Activated CD8-positive, alpha-beta memory T cell treated with anti-CD3 and anti-CD28 coated beads for 1 hour (primary cell): ENCODE measurements at regions not wholly inside any gene's neighbourhood (a gene's known extent, or its start where the extent isn't known, plus 50 kb on each side); places are given as distances from the start of the nearest gene placed in this dataset.
A peak's percentile ranks its signal among the peaks of the same experiment; 100 is the strongest.

Experiments
- DNase-seq, 2 donors: peaks; one replicate each; pipeline ENCODE4 v3.0.0-alpha.2; 2020; ENCODE audit warnings: low read depth in 1 of 2; ENCODE audit errors: extremely low read depth in 1 of 2

DNA sequence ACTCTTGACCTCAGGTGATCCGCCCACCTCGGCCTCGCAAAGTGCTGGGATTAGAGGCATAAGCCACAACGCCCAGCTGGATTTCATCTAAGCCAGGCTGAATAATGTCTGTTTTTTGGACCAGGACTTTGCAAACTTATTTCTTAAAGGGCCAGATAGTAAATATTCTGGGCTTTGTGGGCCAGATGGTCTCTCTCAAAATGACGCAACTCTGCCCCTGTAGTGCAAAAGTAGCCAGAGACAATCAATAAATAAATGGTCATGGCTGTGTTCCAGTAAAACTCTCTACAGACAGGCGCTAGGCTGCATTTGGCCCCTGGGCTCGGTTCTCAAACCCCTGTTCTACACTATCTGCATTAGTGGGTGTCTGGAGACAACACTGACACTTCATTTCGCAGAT, 121.9 kb upstream of the CDH13 start:
- no peak for DNase-seq

GRCh38 chr16:82499302-82499701, 127.5 kb upstream of the CDH13 start:
- no peak for DNase-seq

GRCh38 chr16:82497139-82497538, 129.6 kb upstream of the CDH13 start:
- no peak for DNase-seq

DNA sequence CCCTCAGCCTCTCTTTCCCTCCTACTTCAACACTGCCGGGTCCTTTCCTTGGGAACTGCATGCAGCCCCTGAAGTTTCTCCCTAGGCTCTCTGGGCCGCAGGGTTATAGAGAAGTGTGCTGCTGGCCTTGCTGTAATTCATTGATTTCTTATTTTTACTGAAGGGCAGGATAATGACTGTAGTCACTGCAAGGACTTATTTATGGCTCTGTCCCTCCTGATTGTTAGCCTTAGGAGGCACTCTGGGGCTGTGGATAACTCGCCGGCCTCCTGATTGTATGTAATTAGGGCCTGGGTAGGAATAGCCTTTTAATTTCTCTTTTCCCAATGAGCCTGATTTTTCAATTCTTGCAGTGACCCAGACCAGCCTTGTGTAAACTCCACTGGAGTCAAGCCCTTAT, 138.3 kb upstream of the CDH13 start:
- no peak for DNase-seq

GRCh38 chr16:82481455-82481854, 145.3 kb upstream of the CDH13 start:
- DNase-seq = no peak

GRCh38 chr16:82476786-82477185, 150.0 kb upstream of the CDH13 start:
- no peak for DNase-seq

DNA sequence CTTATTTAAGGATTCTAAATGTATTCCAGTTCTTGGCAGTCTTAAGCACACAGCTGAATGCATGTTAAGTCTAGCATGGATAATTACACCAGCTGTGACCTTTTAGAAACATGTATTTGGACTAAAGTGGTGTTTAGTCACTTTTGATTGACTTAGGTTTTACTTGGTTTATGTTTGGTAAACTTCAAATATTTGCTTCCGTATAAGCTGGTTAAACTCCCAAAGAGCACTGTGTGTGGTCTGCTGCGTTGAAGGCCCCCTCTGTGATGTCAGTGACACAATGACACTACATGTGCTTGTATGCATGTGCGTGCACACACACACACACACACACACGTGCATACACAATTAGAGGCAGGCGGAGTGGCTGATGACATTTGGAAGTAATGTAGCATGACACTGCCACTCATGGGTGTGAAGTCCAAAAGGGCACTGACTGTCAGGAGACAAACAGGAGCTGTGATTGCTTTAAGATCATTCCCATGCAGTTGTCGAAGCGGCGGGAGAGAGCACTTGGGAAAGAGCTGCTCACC, 156.1 kb upstream of the CDH13 start:
- no peak for DNase-seq

DNA sequence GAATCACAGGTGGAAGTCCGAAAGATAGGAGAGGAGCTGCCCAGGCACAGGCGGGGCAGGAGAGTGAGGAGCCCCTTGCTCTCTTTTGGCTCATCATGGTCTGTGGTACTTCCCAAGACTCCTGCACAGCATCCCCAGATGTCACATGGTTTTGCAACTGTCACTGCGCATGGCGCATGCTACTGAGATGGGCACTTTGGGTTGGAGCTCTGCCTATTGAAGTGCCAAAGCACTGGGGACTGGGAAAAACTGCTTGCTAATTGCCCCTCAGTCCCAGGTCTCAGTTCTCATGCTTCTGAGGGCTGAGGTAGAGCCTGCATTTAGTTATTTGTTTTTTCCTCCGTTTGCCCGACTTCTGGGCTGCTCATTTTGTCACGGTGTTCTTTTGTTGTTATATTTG, 156.8 kb upstream of the CDH13 start:
- no peak for DNase-seq

GRCh38 chr16:82464187-82464586, 162.6 kb upstream of the CDH13 start:
- DNase-seq = no peak

GRCh38 chr16:82460766-82461165, 166.0 kb upstream of the CDH13 start:
- DNase-seq = no peak

DNA sequence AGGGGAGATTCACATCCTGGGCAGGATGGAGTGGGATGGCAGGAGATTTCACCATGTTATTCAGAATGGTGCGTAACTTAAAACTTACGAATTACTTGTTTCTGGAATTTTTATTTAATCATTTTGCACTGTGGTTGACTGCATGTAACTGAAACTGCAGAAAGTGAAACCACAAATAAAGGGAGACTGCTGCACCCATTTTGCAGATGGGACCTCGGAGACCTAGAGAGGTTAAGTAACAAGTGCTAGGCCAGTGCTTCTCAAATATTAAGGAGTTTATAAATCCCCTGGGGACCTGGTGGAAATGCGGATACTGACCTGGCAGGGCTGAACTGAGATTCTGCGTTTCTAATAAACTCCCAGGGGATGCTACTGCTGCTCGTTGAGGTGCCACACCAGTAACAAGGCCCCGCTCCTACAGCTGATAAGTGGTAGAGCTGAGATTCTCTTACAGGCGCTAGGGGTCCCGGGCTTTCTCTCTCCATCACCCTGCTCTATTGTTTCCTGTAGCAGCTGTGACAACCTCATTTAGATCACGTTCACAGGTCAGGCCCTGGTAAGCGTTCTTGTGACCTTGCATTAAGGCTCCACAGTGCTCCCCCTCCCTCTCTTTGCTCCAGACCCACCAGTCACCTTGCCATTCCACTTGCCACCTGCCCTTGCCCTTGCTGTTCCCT, 167.1 kb upstream of the CDH13 start:
- no peak for DNase-seq

GRCh38 chr16:82456683-82457082, 170.1 kb upstream of the CDH13 start:
- DNase-seq = peak in 1 of 2 donors; percentile 10

GRCh38 chr16:82454566-82454965, 172.2 kb upstream of the CDH13 start:
- DNase-seq = no peak

DNA sequence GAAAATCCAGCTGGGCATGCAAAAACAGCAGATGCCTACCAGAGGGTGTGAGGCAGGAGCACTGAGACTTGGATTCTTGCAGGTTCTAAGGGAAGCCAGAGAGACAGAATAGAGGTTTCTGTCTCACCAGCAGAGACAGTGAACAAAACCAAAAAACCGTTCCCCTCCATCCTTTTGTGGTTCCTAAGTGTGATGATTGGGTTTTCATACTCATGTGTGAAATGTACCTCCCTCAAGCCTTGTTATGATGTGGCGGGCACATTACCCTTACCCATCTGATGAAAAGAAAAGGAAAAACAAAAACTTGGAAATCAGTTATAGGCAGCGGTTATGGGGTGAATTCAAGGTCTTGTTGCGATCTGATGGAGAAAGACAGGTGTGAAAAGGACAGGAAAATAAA, 172.6 kb upstream of the CDH13 start:
- DNase-seq = no peak

DNA sequence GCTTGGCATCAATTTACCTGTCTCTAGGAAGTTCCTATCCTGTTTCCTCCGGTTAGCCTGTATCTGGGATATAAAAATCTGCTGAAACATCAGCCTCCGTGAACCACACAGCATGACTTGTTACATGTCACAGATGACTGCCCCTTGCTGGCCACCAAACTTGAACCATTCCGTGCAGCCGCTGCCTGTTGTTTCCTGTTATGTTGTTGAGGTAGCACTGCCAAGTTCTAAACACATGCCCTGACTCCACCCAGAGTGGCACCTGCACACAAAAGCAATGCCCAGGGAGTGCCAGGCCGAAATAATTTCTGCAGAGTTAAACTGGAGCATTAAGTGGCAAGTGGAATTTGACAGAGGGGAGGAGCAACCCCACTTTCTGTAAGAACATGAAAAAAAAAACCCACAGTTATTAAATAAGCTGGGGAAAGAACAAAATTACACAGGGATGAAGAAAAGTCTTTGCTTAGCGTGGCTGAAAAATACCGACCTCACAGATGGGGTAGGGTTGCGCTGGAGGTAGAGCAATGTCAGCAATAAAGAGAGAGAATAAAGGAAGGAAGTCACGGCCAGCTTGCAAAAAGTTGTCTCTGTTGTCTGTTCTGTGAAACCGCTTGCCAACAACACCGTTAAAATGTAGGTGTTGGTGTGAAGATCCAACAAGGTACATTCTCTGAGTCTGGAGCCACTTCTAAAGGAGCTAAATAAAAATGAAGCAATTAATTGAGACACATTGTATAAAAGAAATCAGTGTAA, 174.6 kb upstream of the CDH13 start:
- no peak for DNase-seq

DNA sequence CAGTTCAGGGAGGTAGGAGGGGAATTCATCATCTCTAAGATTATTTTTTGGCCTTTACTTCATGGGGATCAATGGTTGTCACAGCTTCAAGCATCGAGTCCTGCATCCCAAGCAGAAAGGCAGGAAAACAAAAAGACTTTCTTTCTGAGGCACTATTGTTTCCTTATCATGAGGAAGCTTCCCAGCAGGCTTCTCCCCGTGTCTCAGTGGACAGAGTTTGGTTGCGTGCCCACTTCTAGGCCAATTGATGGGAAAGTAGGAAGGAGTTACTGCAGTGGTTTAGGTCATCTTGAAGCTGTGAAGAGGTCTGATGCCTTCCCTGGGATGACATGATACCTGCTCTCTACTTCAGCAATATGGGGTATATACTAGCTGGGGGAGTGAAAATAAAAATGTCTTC, 175.3 kb upstream of the CDH13 start:
- DNase-seq = no peak

DNA sequence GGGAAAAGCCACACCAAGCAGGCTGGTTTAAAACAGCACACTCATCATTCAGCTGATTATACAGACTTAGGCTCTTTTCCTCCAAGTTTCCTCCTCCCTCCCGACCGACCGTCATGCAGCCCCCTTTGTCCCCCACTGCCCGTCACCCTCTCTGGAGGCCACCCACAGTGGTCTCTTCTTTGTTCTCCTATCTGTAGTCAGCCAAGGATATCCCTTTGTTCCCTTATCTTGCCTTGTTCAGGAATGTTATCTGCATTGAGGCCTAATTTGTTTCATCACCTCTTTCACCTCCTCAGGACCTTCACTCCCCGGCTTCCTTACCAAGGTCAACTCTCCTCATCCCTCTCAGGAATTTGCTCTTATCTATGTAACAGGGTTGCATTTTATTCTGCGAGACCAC, 186.4 kb upstream of the CDH13 start:
- no peak for DNase-seq

DNA sequence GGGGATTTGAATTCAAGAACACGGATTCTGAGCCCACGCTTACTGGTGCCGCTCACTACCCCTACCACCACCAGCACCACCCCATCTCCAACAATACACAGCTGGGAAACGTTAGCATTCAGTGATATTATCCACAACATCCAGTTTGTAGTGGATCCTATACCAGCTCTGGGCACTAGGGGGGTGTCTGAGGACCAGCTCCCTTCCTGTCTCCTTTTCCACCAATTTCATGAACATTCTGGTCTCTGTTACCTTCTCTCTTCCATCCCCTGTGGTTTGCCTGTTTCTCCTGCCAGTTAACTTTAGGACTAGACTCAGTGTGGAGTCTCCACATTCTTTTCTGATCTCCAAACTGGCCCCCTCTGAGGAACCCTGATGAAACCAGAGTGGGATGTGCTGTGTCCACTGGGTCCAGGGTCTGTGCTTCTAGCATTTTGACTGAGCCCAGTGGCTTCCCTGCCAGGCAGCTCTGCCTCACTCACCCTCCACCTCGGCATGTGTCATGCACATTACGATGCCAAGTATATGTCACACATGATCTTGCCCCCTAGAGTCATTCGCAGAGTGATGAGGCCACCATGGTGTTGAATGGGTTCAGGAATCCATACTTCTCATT, 187.0 kb upstream of the CDH13 start:
- no peak for DNase-seq

GRCh38 chr16:82433042-82433441, 193.7 kb upstream of the CDH13 start:
- DNase-seq = no peak

DNA sequence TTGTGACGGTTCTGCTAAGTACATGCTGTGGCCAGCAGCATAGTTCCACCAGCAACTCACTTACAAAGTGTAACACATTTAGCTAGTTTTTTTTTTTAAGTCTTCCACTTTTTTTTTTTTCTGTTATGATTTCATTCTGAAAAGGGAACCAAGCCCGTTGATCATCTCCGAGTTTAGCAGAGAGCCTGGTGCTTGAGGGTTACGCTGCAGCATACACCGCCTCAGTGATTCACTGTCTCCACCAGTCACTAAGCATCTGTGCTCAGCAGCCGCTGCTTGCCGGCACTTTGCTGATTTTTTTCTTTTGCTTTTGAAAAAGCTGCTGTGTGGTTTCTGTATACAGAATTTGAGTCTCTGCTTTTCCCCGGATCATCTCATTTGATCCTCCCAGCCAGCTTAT, 194.5 kb upstream of the CDH13 start:
- no peak for DNase-seq

DNA sequence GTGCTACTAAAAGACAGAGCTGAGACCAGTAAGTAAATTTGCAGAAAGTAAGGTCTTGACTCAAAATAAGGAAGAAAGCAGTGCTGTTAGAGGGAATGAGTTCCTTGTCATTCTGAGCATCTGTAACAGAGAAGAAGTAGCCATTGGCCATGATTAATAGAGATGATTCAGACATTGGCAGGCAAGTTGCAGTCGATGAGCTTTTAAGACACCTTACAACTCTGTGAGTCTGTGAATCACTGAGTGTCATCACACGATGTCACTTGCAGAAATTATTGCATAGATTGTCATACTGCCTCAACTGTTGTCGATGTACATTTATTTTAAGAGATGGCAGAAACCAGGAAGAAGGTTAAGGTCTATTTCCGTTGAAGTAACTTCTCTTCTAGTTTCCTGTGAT, 201.1 kb upstream of the CDH13 start:
- DNase-seq = no peak

DNA sequence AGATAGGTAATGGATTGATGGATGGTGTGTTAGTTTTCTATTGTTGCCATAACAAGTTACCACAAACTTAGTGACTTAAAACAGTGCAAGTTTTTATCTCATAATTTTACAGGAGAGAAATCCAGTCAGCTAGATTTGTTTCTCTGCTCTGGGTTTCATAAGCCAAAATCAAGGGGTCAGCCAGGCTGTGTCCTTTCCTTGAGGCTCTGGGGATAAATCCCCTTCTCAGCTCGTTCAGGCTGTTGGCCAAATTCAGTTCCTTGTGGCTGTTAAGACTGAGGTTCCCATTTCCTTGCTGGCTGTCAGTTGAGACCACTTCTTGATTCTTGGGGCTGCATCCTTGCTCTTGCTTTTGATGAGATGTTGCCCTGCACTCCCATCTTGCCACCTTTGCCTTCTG, 204.9 kb upstream of the CDH13 start:
- DNase-seq = no peak
